ENCODE measurements at regions not wholly inside any gene's neighbourhood (a gene's known extent, or its start where the extent isn't known, plus 50 kb on each side); places are given as distances from the start of the nearest gene placed in this dataset.

DNA sequence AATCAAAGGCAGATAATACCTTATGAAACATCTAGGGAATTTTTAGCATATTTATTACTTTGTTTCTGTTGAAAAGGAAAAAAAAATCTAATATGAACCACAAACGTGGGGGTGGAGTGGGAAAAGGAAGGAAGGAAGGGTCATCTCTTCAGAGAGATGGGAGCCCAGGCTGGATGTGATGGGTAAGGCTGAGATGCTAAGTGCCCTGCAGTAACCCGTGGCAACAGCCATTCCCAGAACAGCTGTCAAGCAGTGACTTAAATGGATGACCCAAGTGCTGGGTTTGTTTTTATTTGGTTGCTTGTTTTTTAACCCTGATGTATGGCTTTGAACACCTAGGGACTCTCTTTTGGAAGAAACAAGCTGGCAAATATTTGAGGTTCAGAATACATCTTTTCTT lies 50.7 kb upstream of the KLF7 start:
- H3K27ac ChIP-seq (ENCODE audit: low read depth, low read length), result no peak overlapping the region
- DNase-seq (ENCODE audit: low read depth in 4 of 6, low spot score in 6 of 6), result peak in 1 of 6 donors; percentile 70
- WGBS (ENCODE audit: insufficient coverage), result 23% methylated on average over 2 of the region's 2 CpGs

DNA sequence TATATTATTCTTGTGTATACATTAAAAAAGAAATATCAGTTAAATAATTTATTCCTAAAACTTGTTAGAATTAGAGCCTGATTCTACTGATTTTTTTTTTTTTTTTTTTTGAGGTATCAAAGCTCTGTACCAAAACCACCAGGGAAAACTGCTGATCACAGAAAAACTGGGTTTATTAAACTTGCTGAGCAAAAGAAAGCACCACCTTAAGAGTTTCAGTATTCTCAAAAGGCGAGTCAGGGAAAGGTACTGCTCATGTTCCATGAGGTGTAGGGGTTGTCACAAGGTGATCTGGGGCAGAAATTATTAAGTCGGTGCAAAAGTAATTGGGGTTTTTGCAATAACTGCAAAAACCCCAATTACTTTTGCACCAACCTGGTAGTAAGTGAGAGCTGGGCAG lies 51.7 kb upstream of the KLF7 start:
- no peak overlapping the region for H3K4me3 ChIP-seq (ENCODE audit: low read depth, low read length)
- no peak overlapping the region for H3K27ac ChIP-seq (ENCODE audit: low read depth, low read length)
- peaks cover 3% of the 10 kb centered on the region for H3K4me1 ChIP-seq (ENCODE audit: control insufficient read depth, insufficient read depth, low read length)
- WGBS (ENCODE audit: insufficient coverage), result 100% methylated on average over 1 of the region's 2 CpGs
- DNase-seq (ENCODE audit: low read depth in 4 of 6, low spot score in 6 of 6), result no peak
- no peaks in the 10 kb centered on the region for H3K9me3 ChIP-seq (ENCODE audit: control insufficient read depth, insufficient read depth, low read length)
- H3K36me3 ChIP-seq (ENCODE audit: control insufficient read depth, insufficient read depth, low read length), result no peaks in the 10 kb centered on the region
- H3K27me3 ChIP-seq (ENCODE audit: control insufficient read depth, insufficient read depth, low read length), result no peaks in the 10 kb centered on the region

More for the DNA sequence above, 50.7 kb upstream of the KLF7 start:
- Histone ChIP-seq H3K27me3 (ENCODE audit: control insufficient read depth, insufficient read depth, low read length) (no peaks in the 10 kb centered on the region), H3K36me3 (ENCODE audit: control insufficient read depth, insufficient read depth, low read length) (no peaks in the 10 kb centered on the region), H3K4me3 (ENCODE audit: low read depth, low read length) (no peak overlapping the region), H3K9me3 (ENCODE audit: control insufficient read depth, insufficient read depth, low read length) (no peaks in the 10 kb centered on the region), H3K4me1 (ENCODE audit: control insufficient read depth, insufficient read depth, low read length) (peaks cover 3% of the 10 kb centered on the region)

DNA sequence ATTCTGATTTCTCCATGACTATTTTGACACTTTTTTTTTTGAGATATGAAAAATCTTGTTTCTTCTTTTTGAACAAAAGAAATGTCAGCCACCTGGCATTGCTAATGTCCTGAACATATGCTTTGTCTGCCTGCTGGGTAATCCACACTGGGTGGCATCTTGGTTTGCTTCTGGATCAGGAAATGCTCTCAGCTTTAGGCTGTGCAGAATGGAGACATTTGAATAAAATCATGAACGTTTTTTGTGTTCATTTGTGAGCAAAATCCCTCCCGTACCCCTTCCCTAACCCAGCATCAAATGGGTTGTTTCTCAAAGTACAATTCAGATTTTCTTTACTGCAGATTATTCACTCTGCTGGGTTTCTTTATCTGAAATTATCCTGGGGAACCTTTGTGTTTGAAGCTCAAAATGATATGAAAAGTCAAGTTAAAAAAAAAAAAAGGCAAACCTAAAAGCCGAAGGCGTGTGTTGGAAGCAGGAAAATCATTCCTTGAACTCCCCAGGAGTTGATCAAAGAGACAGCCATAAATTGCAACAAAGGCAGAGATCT lies 53.4 kb upstream of the KLF7 start:
- WGBS (ENCODE audit: insufficient coverage), result no CpG with 5 or more reads among the region's 4 CpGs
- Histone ChIP-seq H3K4me3 (ENCODE audit: low read depth, low read length) (no peak overlapping the region), H3K36me3 (ENCODE audit: control insufficient read depth, insufficient read depth, low read length) (no peaks in the 10 kb centered on the region), H3K27ac (ENCODE audit: low read depth, low read length) (no peak overlapping the region), H3K4me1 (ENCODE audit: control insufficient read depth, insufficient read depth, low read length) (peaks cover 7% of the 10 kb centered on the region), H3K27me3 (ENCODE audit: control insufficient read depth, insufficient read depth, low read length) (no peaks in the 10 kb centered on the region), H3K9me3 (ENCODE audit: control insufficient read depth, insufficient read depth, low read length) (no peaks in the 10 kb centered on the region)
- peak in 2 of 6 donors; percentile 53 to 67 for DNase-seq (ENCODE audit: low read depth in 4 of 6, low spot score in 6 of 6)

DNA sequence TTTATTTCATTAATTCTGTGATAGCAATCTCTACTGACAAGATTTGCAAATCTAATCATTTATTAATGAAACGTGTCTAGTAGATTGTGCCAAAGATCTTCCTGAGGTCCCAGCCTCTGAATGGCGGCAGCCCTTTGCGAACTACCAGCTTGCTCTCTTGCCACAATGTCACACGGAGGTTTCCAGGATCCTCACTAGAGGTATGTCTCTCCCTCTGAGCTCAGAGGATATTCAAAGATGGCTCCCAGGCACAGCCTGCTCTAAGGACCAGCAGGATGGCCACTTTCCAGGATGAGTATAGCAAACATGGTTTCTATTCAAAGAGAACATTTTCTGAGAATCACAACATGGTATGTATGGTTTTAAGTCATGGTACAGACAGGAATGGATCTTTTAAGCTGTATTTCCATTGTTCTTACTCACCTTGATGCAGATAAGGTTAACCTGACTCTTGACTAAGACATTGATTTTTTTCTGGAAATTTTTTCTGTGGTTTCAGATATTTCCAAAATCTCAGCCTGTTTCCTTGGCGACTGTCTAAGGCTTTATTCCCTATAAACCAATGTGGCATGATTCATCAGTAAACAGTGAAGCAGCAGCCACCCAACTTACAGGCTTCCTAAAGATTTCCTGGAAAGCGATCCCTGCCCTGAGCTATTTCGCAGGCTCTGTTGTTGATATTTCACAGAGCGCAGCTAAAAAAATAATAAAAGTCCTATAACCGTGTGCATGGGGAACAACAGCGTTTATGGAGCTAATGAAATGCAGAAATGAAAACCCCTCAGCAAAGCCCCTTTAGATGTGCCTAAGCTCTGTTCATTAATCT lies 54.1 kb upstream of the KLF7 start:
- DNase-seq (ENCODE audit: low read depth in 4 of 6, low spot score in 6 of 6), result peak in 2 of 6 donors; percentile 85 to 88
- 32% methylated on average over 4 of the region's 10 CpGs for WGBS (ENCODE audit: insufficient coverage)
- H3K9me3 ChIP-seq (ENCODE audit: control insufficient read depth, insufficient read depth, low read length), result no peaks in the 10 kb centered on the region
- H3K27ac ChIP-seq (ENCODE audit: low read depth, low read length), result peak overlapping the region; percentile 34
- H3K36me3 ChIP-seq (ENCODE audit: control insufficient read depth, insufficient read depth, low read length), result no peaks in the 10 kb centered on the region
- no peaks in the 10 kb centered on the region for H3K27me3 ChIP-seq (ENCODE audit: control insufficient read depth, insufficient read depth, low read length)
- no peak overlapping the region for H3K4me3 ChIP-seq (ENCODE audit: low read depth, low read length)
- peaks cover 9% of the 10 kb centered on the region for H3K4me1 ChIP-seq (ENCODE audit: control insufficient read depth, insufficient read depth, low read length)

DNA sequence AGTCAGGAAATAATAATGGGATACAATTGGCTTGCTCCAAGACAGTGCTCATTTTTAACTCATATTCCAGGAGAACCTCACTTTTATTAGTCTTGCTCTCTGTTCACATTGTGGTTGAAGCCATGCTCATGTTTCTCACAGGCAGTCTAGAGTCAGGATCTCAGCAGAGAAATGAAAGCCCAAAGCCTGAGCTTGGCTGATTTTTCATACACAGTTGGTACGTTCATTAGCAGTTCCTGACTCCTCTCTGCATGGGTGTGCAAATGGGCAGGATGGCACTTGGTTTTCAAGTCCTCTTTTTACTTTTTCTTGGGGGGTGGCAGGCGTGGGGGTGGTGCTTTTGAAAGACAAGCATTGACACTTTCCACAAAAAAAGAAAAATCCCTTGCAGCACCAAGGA lies 56.0 kb upstream of the KLF7 start:
- no peak overlapping the region for H3K27ac ChIP-seq (ENCODE audit: low read depth, low read length)
- H3K27me3 ChIP-seq (ENCODE audit: control insufficient read depth, insufficient read depth, low read length), result no peaks in the 10 kb centered on the region
- no peaks in the 10 kb centered on the region for H3K36me3 ChIP-seq (ENCODE audit: control insufficient read depth, insufficient read depth, low read length)
- DNase-seq (ENCODE audit: low read depth in 4 of 6, low spot score in 6 of 6), result no peak
- no peaks in the 10 kb centered on the region for H3K9me3 ChIP-seq (ENCODE audit: control insufficient read depth, insufficient read depth, low read length)
- H3K4me1 ChIP-seq (ENCODE audit: control insufficient read depth, insufficient read depth, low read length), result peaks cover 17% of the 10 kb centered on the region
- WGBS (ENCODE audit: insufficient coverage), result 63% methylated on average over 1 of the region's 2 CpGs
- no peak overlapping the region for H3K4me3 ChIP-seq (ENCODE audit: low read depth, low read length)

DNA sequence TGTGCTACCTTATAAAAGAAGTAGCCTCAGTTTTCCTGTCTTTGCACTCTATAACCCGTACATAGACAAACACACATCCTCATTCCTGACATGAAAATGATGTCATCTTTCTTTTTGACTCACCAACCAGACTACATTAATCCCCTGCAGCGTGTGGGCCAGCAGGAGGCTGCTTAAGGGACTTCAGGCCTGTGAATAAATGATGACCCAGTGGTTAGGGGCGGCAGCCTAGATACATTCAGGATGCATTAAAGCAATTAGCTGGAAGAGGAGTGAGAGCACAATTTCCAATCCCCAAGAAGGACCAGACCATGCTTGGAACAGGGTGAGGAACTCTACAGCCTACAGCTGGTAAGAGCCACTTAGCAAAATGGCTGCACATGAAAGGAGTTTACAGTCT lies 57.3 kb upstream of the KLF7 start:
- WGBS (ENCODE audit: insufficient coverage), result 29% methylated on average over 1 of the region's 3 CpGs
- no peak overlapping the region for H3K4me3 ChIP-seq (ENCODE audit: low read depth, low read length)
- H3K36me3 ChIP-seq (ENCODE audit: control insufficient read depth, insufficient read depth, low read length), result no peaks in the 10 kb centered on the region
- no peak for DNase-seq (ENCODE audit: low read depth in 4 of 6, low spot score in 6 of 6)
- no peak overlapping the region for H3K27ac ChIP-seq (ENCODE audit: low read depth, low read length)
- H3K9me3 ChIP-seq (ENCODE audit: control insufficient read depth, insufficient read depth, low read length), result no peaks in the 10 kb centered on the region
- H3K27me3 ChIP-seq (ENCODE audit: control insufficient read depth, insufficient read depth, low read length), result no peaks in the 10 kb centered on the region
- H3K4me1 ChIP-seq (ENCODE audit: control insufficient read depth, insufficient read depth, low read length), result peaks cover 30% of the 10 kb centered on the region

DNA sequence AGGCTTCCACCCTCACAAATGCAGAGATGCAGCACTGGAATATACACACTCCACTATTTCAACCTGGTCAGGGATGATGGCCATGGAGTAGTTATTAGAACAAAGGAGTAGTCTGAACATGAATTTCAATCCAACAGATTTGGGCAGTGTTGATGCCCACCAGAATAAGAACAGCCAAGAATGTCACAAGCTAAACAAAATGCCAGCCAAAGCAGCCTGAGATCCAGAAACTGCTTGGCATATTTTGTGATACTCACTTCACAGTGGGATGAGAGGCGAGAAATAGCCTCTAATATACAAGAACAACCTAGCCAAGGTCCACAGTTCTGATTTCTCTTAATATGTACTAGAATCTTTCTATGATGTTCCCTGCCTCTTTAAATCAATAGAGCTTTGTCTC lies 58.6 kb upstream of the KLF7 start:
- WGBS (ENCODE audit: insufficient coverage), result no CpG with 5 or more reads among the region's 1 CpG
- peak in 1 of 6 donors; percentile 65 for DNase-seq (ENCODE audit: low read depth in 4 of 6, low spot score in 6 of 6)

DNA sequence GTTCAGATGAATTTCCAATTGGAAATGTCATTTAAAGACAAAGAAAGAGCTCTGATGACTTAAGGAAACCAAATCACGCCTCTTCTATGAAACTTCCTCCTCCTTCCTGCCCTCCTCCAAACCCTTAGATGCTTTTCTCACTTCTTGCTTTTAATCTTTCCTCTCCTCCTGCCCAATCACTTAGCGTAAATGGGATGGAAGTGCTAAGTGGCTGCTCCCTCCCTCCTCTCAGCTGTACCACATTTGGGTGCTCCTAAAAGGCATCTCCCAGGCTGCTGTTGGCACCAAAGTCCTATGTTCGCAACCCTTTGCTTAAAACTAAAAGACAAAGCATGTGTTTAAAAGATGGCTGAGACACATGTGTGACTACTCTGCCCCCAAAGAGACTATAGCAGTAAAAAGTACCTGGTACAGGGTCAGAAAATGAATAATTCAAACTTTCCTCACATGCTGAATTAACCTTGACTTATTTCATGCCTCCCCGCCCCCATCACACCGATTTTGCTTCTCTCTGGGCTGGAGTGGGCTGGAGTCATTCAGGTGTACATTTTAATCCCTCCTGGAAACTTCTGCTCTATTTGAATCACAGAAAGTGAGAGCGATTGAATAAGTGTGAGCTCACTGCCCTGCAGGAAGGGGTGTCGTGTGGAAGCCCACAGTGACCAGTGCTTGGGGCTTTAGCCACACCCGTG lies 59.2 kb upstream of the KLF7 start:
- H3K9me3 ChIP-seq (ENCODE audit: control insufficient read depth, insufficient read depth, low read length), result no peaks in the 10 kb centered on the region
- 66% methylated on average over 6 of the region's 8 CpGs for WGBS (ENCODE audit: insufficient coverage)
- H3K27ac ChIP-seq (ENCODE audit: low read depth, low read length), result peak overlapping the region; percentile 3
- H3K36me3 ChIP-seq (ENCODE audit: control insufficient read depth, insufficient read depth, low read length), result no peaks in the 10 kb centered on the region
- H3K4me3 ChIP-seq (ENCODE audit: low read depth, low read length), result no peak overlapping the region
- H3K27me3 ChIP-seq (ENCODE audit: control insufficient read depth, insufficient read depth, low read length), result no peaks in the 10 kb centered on the region
- peaks cover 37% of the 10 kb centered on the region for H3K4me1 ChIP-seq (ENCODE audit: control insufficient read depth, insufficient read depth, low read length)
- no peak for DNase-seq (ENCODE audit: low read depth in 4 of 6, low spot score in 6 of 6)

More for the DNA sequence above, 58.6 kb upstream of the KLF7 start:
- Histone ChIP-seq H3K27me3 (ENCODE audit: control insufficient read depth, insufficient read depth, low read length) (no peaks in the 10 kb centered on the region), H3K27ac (ENCODE audit: low read depth, low read length) (peak overlapping the region; percentile 3), H3K4me3 (ENCODE audit: low read depth, low read length) (no peak overlapping the region), H3K4me1 (ENCODE audit: control insufficient read depth, insufficient read depth, low read length) (peaks cover 41% of the 10 kb centered on the region), H3K36me3 (ENCODE audit: control insufficient read depth, insufficient read depth, low read length) (no peaks in the 10 kb centered on the region), H3K9me3 (ENCODE audit: control insufficient read depth, insufficient read depth, low read length) (no peaks in the 10 kb centered on the region)

DNA sequence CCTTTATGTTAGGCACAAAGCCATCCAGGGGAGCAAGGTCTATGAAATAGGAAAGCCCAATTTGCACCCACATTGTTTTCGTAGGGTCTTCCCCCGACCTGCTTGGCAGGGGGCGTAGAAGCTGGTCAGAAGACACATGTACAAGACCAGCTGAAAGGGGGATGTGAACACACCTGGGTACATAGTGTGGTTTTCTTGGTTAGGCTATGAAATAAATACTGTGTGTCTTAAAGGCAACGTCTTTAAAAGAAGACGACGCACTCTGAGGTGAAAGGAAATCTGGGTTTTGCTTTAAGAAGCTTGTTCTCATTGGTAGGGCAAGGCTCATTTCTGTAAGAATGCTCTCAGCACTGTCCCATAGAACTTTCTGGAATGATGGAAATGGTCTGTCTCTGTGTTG lies 60.0 kb upstream of the KLF7 start:
- no peak for DNase-seq (ENCODE audit: low read depth in 4 of 6, low spot score in 6 of 6)
- Histone ChIP-seq H3K27me3 (ENCODE audit: control insufficient read depth, insufficient read depth, low read length) (no peaks in the 10 kb centered on the region), H3K36me3 (ENCODE audit: control insufficient read depth, insufficient read depth, low read length) (no peaks in the 10 kb centered on the region), H3K4me1 (ENCODE audit: control insufficient read depth, insufficient read depth, low read length) (peaks cover 43% of the 10 kb centered on the region), H3K27ac (ENCODE audit: low read depth, low read length) (peak overlapping the region; percentile 93), H3K4me3 (ENCODE audit: low read depth, low read length) (no peak overlapping the region), H3K9me3 (ENCODE audit: control insufficient read depth, insufficient read depth, low read length) (no peaks in the 10 kb centered on the region)
- WGBS (ENCODE audit: insufficient coverage), result 79% methylated on average over 6 of the region's 6 CpGs

All from spinal cord (tissue), 9 donors.